Activated T-helper 1 cell treated with anti-CD3 and anti-CD28 coated beads, Interleukin-12 subunit alpha, Interleukin-12 subunit beta, Interleukin-2, Interleukin-4 antibody, amounts not matched to agents 30 ng/mL and 10 ng/mL and 1 ng/mL, durations not matched to agents 14 hours and 24 hours and 36 hours (primary cell): ENCODE measurements at regions not wholly inside any gene's neighbourhood (a gene's known extent, or its start where the extent isn't known, plus 50 kb on each side); places are given as distances from the start of the nearest gene placed in this dataset.

Experiments used
- DNase-seq: peaks from one replicate; pipeline ENCODE4 v3.0.0; 2021; ENCODE audit warnings: low spot score
- H3K27ac Mint-ChIP-seq: one replicate; pipeline ENCODE4 v1.8.0; 2021; ENCODE audit warnings: mild to moderate bottlenecking, mixed read lengths
- H3K27me3 Mint-ChIP-seq: one replicate; pipeline ENCODE4 v1.8.0; 2022; ENCODE audit warnings: mild to moderate bottlenecking, moderate library complexity, mixed read lengths; ENCODE audit not compliant: insufficient read depth
- H3K36me3 Mint-ChIP-seq: one replicate; pipeline ENCODE4 v1.8.0; 2021; ENCODE audit warnings: low read depth, mixed read lengths
- H3K4me1 Mint-ChIP-seq: one replicate; pipeline ENCODE4 v1.8.0; 2021; ENCODE audit warnings: low read depth, mixed read lengths
- H3K4me3 Mint-ChIP-seq: one replicate; pipeline ENCODE4 v1.8.0; 2021; ENCODE audit warnings: mild to moderate bottlenecking, moderate library complexity, mixed read lengths
- H3K9me3 Mint-ChIP-seq: one replicate; pipeline ENCODE4 v1.8.0; 2021; ENCODE audit warnings: mixed read lengths
- intact Hi-C: fragments of 100-400 bp; cut with micrococcal nuclease; formaldehyde crosslinking; loops from one replicate; pipeline ENCODE4 v1.15.1; 2024

GRCh38 chr9:116100711-116101121 is 52.9 kb upstream of the PAPPA start:
- no peaks in the 10 kb centered on the region for H3K27me3 Mint-ChIP-seq
- H3K27ac Mint-ChIP-seq = no peak overlapping the region
- H3K9me3 Mint-ChIP-seq = no peaks in the 10 kb centered on the region
- H3K4me1 Mint-ChIP-seq = no peaks in the 10 kb centered on the region
- no peak for DNase-seq
- H3K36me3 Mint-ChIP-seq = no peaks in the 10 kb centered on the region
- no peak overlapping the region for H3K4me3 Mint-ChIP-seq
- intact Hi-C loops = no loop called here

- no peaks in the 10 kb centered on the region for H3K9me3 Mint-ChIP-seq
- intact Hi-C loops = no loop called here
- H3K36me3 Mint-ChIP-seq = no peaks in the 10 kb centered on the region
- H3K27me3 Mint-ChIP-seq = no peaks in the 10 kb centered on the region
- no peak for DNase-seq
- no peak overlapping the region for H3K4me3 Mint-ChIP-seq
- no peaks in the 10 kb centered on the region for H3K4me1 Mint-ChIP-seq
- no peak overlapping the region for H3K27ac Mint-ChIP-seq
Measured at GRCh38 chr9:116101516-116101915, 52.1 kb upstream of the PAPPA start.

- H3K9me3 Mint-ChIP-seq = no peaks in the 10 kb centered on the region
- no peak for DNase-seq
- no peak overlapping the region for H3K4me3 Mint-ChIP-seq
- no peak overlapping the region for H3K27ac Mint-ChIP-seq
- H3K4me1 Mint-ChIP-seq = no peaks in the 10 kb centered on the region
- no peaks in the 10 kb centered on the region for H3K36me3 Mint-ChIP-seq
- no peaks in the 10 kb centered on the region for H3K27me3 Mint-ChIP-seq
- intact Hi-C loops = no loop called here
Measured at GRCh38 chr9:116102596-116102995, 51.0 kb upstream of the PAPPA start.
